Hepatocyte (in vitro differentiated cells): ENCODE measurements at regions not wholly inside any gene's neighbourhood (a gene's known extent, or its start where the extent isn't known, plus 50 kb on each side); places are given as distances from the start of the nearest gene placed in this dataset. TPM values are rescaled to one million over a fixed set of nuclear protein-coding genes. Genes with fewer than 3 reads are reported as not detected.
"Not testable (repeated sequence)": the region's sequence is repeated elsewhere in the genome, so short reads cannot be mapped to it uniquely, and the experiment has no call there.

Source experiments
- DNase-seq: peaks from one replicate; pipeline ENCODE4 v3.0.0-alpha.2; 2016; ENCODE audit warnings: low spot score
- H2AFZ ChIP-seq: fragments of 200-600 bp; sonication (generic); 2 replicates; pipeline ENCODE4 v1.6.0; 2016; ENCODE audit warnings: antibody characterized with exemption, mild to moderate bottlenecking
- H3K27ac ChIP-seq: fragments of 200-600 bp; sonication (generic); 2 replicates; pipeline ENCODE4 v1.5.1; 2016; ENCODE audit warnings: mild to moderate bottlenecking
- H3K27me3 ChIP-seq: fragments of 200-600 bp; sonication (generic); 2 replicates; pipeline ENCODE4 v1.6.1; 2016
- H3K36me3 ChIP-seq: fragments of 200-600 bp; sonication (generic); replicated peaks from 2 replicates; pipeline ENCODE4 v1.5.1; 2016; ENCODE audit warnings: low read depth; ENCODE audit not compliant: insufficient read depth
- H3K4me1 ChIP-seq: fragments of 200-600 bp; sonication (generic); 2 replicates; pipeline ENCODE4 v1.5.1; 2016; ENCODE audit warnings: mild to moderate bottlenecking, moderate library complexity; ENCODE audit not compliant: insufficient read depth
- H3K4me2 ChIP-seq: fragments of 200-600 bp; sonication (generic); 2 replicates; pipeline ENCODE4 v1.6.0; 2016
- H3K4me3 ChIP-seq: fragments of 200-600 bp; sonication (generic); 2 replicates; pipeline ENCODE4 v1.5.1; 2016; ENCODE audit warnings: mild to moderate bottlenecking
- H3K79me2 ChIP-seq: fragments of 200-600 bp; sonication (generic); 2 replicates; pipeline ENCODE4 v1.6.0; 2017; ENCODE audit warnings: mild to moderate bottlenecking
- H3K9me2 ChIP-seq: fragments of 200-600 bp; sonication (generic); replicated peaks from 2 replicates; pipeline ENCODE4 v1.6.0; 2017; ENCODE audit warnings: mild to moderate bottlenecking; ENCODE audit not compliant: insufficient read depth
- H3K9me3 ChIP-seq: fragments of 200-600 bp; sonication (generic); 2 replicates; pipeline ENCODE4 v1.5.1; 2016; ENCODE audit warnings: low read depth, mild to moderate bottlenecking
- H4K20me1 ChIP-seq: fragments of 200-600 bp; sonication (generic); 2 replicates; pipeline ENCODE4 v1.6.0; 2016; ENCODE audit warnings: mild to moderate bottlenecking; ENCODE audit not compliant: insufficient read depth, poor library complexity, severe bottlenecking
- EZH2 ChIP-seq: fragments of 200-600 bp; sonication (generic); IDR thresholded peaks from 2 replicates; pipeline ENCODE4 v1.6.1; 2016; ENCODE audit warnings: antibody characterized with exemption, mild to moderate bottlenecking, borderline replicate concordance
- EZH2phosphoT487 ChIP-seq: fragments of 200-600 bp; sonication (generic); IDR thresholded peaks from one replicate; pipeline ENCODE4 v1.6.1; 2018; ENCODE audit warnings: antibody characterized with exemption, mild to moderate bottlenecking, low read depth, moderate library complexity; ENCODE audit not compliant: unreplicated experiment, severe bottlenecking
- WGBS: methylation state at CpG from one replicate; pipeline ENCODE4 v1.1.6; 2016; ENCODE audit warnings: low lambda C conversion rate; ENCODE audit errors: missing lambda C conversion rate; 5-methylcytosine and 5-hydroxymethylcytosine counted together
- small RNA-seq: library from RNA; depleted of rRNA; stranded (forward); fragments of <200 nt; gene quantifications from one replicate; pipeline ENCODE3, GENCODE V24; 2014
- TF ChIP-seq, protein P1 (sequence below): fragments of 200-600 bp; sonication (generic); IDR thresholded peaks from 2 replicates; pipeline ENCODE4 v1.5.1; 2016; ENCODE audit warnings: antibody characterized with exemption, mild to moderate bottlenecking; ENCODE audit not compliant: poor library complexity

DNA sequence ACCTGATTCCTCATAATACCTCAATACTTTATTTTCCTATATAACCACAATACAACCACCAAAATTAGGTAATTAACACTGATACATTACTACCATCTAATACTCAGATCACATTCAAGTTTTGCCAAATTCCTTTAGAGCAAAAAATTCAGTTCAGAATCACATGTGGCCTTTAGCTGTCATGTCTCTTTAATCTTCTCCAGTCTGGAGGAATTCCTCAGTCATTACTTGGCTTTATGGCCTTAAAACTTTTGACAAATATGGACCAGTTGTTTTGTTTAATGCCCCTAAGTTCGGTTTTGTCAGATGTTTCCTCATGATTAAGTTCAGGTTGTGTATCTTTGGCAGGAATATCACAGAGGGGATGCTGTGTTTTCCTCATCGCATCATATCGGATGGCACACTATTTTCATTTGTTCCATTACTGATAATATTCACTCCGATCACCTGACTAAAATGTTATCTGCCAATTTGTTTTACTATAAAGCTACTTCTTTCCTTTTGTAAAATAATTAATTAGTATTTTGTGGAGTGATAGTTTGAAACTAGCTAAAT is 51.2 kb upstream of the AKIRIN2 start:
- Histone ChIP-seq H3K9me2 (no peaks in the 10 kb centered on the region), H3K9me3 (no peaks in the 10 kb centered on the region), H4K20me1 (no peaks in the 10 kb centered on the region), H3K27ac (no peak overlapping the region), H3K27me3 (no peaks in the 10 kb centered on the region), H3K36me3 (no peaks in the 10 kb centered on the region), H3K4me1 (no peaks in the 10 kb centered on the region), H3K4me3 (no peak overlapping the region), H3K4me2 (no peak overlapping the region), H2AFZ (no peak overlapping the region), H3K79me2 (no peaks in the 10 kb centered on the region)
- WGBS, result 56% methylated on average over 4 of the region's 4 CpGs
- TF ChIP-seq EZH2phosphoT487, result no peak
- TF ChIP-seq, protein P1, sequence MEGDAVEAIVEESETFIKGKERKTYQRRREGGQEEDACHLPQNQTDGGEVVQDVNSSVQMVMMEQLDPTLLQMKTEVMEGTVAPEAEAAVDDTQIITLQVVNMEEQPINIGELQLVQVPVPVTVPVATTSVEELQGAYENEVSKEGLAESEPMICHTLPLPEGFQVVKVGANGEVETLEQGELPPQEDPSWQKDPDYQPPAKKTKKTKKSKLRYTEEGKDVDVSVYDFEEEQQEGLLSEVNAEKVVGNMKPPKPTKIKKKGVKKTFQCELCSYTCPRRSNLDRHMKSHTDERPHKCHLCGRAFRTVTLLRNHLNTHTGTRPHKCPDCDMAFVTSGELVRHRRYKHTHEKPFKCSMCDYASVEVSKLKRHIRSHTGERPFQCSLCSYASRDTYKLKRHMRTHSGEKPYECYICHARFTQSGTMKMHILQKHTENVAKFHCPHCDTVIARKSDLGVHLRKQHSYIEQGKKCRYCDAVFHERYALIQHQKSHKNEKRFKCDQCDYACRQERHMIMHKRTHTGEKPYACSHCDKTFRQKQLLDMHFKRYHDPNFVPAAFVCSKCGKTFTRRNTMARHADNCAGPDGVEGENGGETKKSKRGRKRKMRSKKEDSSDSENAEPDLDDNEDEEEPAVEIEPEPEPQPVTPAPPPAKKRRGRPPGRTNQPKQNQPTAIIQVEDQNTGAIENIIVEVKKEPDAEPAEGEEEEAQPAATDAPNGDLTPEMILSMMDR, result no peak
- no peak for TF ChIP-seq EZH2
- DNase-seq, result no peak

DNA sequence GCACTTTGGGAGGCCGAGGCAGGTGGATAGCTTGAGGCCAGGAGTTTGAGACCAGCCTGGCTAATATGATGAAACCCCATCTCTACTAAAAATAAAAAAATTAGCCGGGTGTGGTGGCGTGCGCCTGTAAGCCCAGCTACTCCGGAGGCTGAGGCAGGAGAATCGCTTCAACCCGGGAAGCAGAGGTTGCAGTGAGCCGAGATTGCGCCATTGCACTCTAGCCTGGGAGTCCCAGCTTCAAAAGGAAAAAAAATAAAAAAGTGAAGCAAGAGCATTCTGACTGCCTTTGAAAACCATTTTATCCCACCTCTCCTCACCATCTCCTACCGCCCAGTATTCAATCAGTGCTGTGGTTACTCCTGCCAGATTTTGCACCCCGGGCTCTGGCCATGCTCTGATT is 50.5 kb upstream of the AKIRIN2 start:
- H3K9me2 ChIP-seq, H3K36me3 ChIP-seq, H3K27me3 ChIP-seq, DNase-seq, H3K27ac ChIP-seq, H3K4me2 ChIP-seq, H3K9me3 ChIP-seq, H3K79me2 ChIP-seq, H3K4me3 ChIP-seq, H2AFZ ChIP-seq, H4K20me1 ChIP-seq, H3K4me1 ChIP-seq: not testable (repeated sequence)
- WGBS, result 95% methylated on average over 11 of the region's 11 CpGs

Small RNA genes lying in the stretch of these regions (small RNA-seq; reads per million reads assigned to genes)
- gene RF00019 (not detected), gene RN7SL183P (not detected)
